ENCODE measurements at regions not wholly inside any gene's neighbourhood (a gene's known extent, or its start where the extent isn't known, plus 50 kb on each side); places are given as distances from the start of the nearest gene placed in this dataset.

- RAD21 ChIA-PET (ENCODE audit: low non-redundant PET in 1 of 2, low total read pairs in 2 of 2, uncharacterized antibody in 2 of 2, unreplicated experiment in 2 of 2), result interaction anchor here in 1 of 2 experiments (0.7 kb wide), 1 partner anchor 167 kb away, joined by 3 read pairs; no protein-coding TSS in a partner anchor
- POLR2A ChIA-PET, result interaction anchor here (0.7 kb wide), 2 partner anchors 20 to 457 kb away, joined by 3 to 4 read pairs; no protein-coding TSS in a partner anchor
- no peaks in the 10 kb centered on the region for H3K36me3 ChIP-seq (ENCODE audit: control insufficient read depth in 1 of 2, insufficient read depth in 2 of 2, low read length in 2 of 2)
- peak; percentile 92 for DNase-seq (ENCODE audit: low read depth, low spot score)
- peak overlapping the region; percentile 17 to 47; a peak in 3 of 4 replicates for H3K4me3 ChIP-seq (replicated peaks in 1 of 2; ENCODE audit: low read depth in 1 of 2, low read length in 2 of 2)
- no TSS peak for BruUV-seq (replicated peaks)
- H3K9me3 ChIP-seq (ENCODE audit: control insufficient read depth in 1 of 2, insufficient read depth in 1 of 2, low read depth in 1 of 2, low read length in 2 of 2), result no peaks in the 10 kb centered on the region
- H3K79me2 ChIP-seq (ENCODE audit: insufficient read depth, low read length), result no peaks in the 10 kb centered on the region
- ATAC-seq, result peak; percentile 99
- intact Hi-C loops (cut with micrococcal nuclease), result loop anchor here (5.0 kb wide), 1 partner anchor 81 kb away; no protein-coding TSS in a partner anchor
- no peaks in the 10 kb centered on the region for H3K27me3 ChIP-seq (ENCODE audit: insufficient read depth, low read length)
- CTCF ChIA-PET, result no interaction called here
- H4K20me1 ChIP-seq (ENCODE audit: insufficient read depth), result no peaks in the 10 kb centered on the region
- H3K4me2 ChIP-seq (ENCODE audit: low read length), result peak overlapping the region; percentile 96
- H3K9ac ChIP-seq (ENCODE audit: low read length), result peak overlapping the region; percentile 66
- no peaks in the 10 kb centered on the region for H3K9me2 ChIP-seq (ENCODE audit: insufficient read depth)
- peaks cover 18 to 27% of the 10 kb centered on the region in 2 experiments for H3K4me1 ChIP-seq (ENCODE audit: control insufficient read depth in 1 of 2, insufficient read depth in 2 of 2, low read length in 2 of 2)
- peak overlapping the region; percentile 32 for H2AFZ ChIP-seq (ENCODE audit: low read depth, low read length, poor library complexity, severe bottlenecking)
- H3K27ac ChIP-seq (ENCODE audit: low read depth, low read length), result peak overlapping the region; percentile 61
- TF ChIP-seq REST (IDR thresholded peaks at IDR 0.05; ENCODE audit: low read depth) (no peak), MAX (IDR thresholded peaks at IDR 0.05) (peak; percentile 81), CBX3 (IDR thresholded peaks at IDR 0.05; ENCODE audit: low read depth) (peak; percentile 92), JUND (IDR thresholded peaks at IDR 0.05) (peak; percentile 98), EZH2 (IDR thresholded peaks at IDR 0.05) (no peak), SRF (IDR thresholded peaks at IDR 0.05; ENCODE audit: low read depth) (no peak; the same call in 1 of the 2 replicates), FOSL1 (IDR thresholded peaks at IDR 0.05; ENCODE audit: low read depth) (peak; percentile 94), ATF3 (IDR thresholded peaks at IDR 0.05) (no peak; the same call in 1 of the 2 replicates), EGR1 (IDR thresholded peaks at IDR 0.05; ENCODE audit: low read depth) (peak; percentile 96), SP1 (IDR thresholded peaks at IDR 0.05; ENCODE audit: low read depth) (peak; percentile 92), POLR2A (IDR thresholded peaks at IDR 0.05; ENCODE audit: borderline replicate concordance, extremely low read depth, insufficient read depth, insufficient read length) (no peak), SIN3A (IDR thresholded peaks at IDR 0.05; ENCODE audit: low read depth) (no peak; the same call in 1 of the 2 replicates), POLR2AphosphoS5 (IDR thresholded peaks at IDR 0.05; ENCODE audit: low read depth, low read length) (peak; percentile 52), ZFX (IDR thresholded peaks at IDR 0.05) (no peak), ELF1 (IDR thresholded peaks at IDR 0.05; ENCODE audit: borderline replicate concordance, low read depth) (no peak), ZNF274 (IDR thresholded peaks at IDR 0.05; ENCODE audit: low read depth, low read length) (no peak), CTCF (IDR thresholded peaks at IDR 0.05 in 2 of 3, conservative IDR thresholded peaks at IDR 0.05 in 1 of 3; ENCODE audit: borderline replicate concordance in 1 of 3, insufficient read depth in 1 of 3, low read depth in 2 of 3, low read length in 2 of 3) (no peak), YY1 (IDR thresholded peaks at IDR 0.05; ENCODE audit: extremely low read depth, insufficient replicate concordance, low read depth, low read length) (peak; percentile 55), ZBTB33 (IDR thresholded peaks at IDR 0.05; ENCODE audit: extremely low read depth, insufficient replicate concordance, low read length) (no peak), CEBPB (IDR thresholded peaks at IDR 0.05; ENCODE audit: low read depth) (no peak; the same call in 1 of the 2 replicates)
Observed at GRCh38 chr14:101072945-101073597, 169.5 kb upstream of the RTL1 start.
